Tibial nerve (tissue), 4 donors: ENCODE measurements at regions not wholly inside any gene's neighbourhood (a gene's known extent, or its start where the extent isn't known, plus 50 kb on each side); places are given as distances from the start of the nearest gene placed in this dataset.

ENCODE experiments used
- DNase-seq, 2 donors: peaks; one replicate each; pipeline ENCODE4 v3.0.0-alpha.2; 2019; ENCODE audit warnings: low spot score in 2 of 2
- H3K27ac ChIP-seq, 4 donors: fragments of 200-600 bp; sonication (generic) in 3 of 4; one replicate each; pipeline ENCODE4 v1.5.1; 2017 to 2019; ENCODE audit warnings: mild to moderate bottlenecking in 1 of 4
- H3K27me3 ChIP-seq, 2 donors: fragments of 200-600 bp; sonication (generic) in 1 of 2; one replicate each; pipeline versions ENCODE4 v1.5.1 to v1.6.0; 2017 to 2019
- H3K36me3 ChIP-seq, 3 donors: fragments of 200-600 bp; sonication (generic); one replicate each; pipeline ENCODE4 v1.5.1; 2018 to 2019
- H3K4me1 ChIP-seq, 4 donors: fragments of 200-600 bp; sonication (generic) in 3 of 4; one replicate each; pipeline ENCODE4 v1.5.1; 2017 to 2019
- H3K4me3 ChIP-seq, 4 donors: fragments of 200-600 bp; sonication (generic) in 3 of 4; one replicate each; pipeline ENCODE4 v1.5.1; 2017 to 2019; ENCODE audit warnings: mild to moderate bottlenecking in 1 of 4, moderate library complexity in 1 of 4
- H3K9me3 ChIP-seq, 4 donors: fragments of 200-600 bp; sonication (generic) in 3 of 4; one replicate each; pipeline ENCODE4 v1.5.1; 2017 to 2019
- EP300 ChIP-seq, 2 donors: sonication (generic); formaldehyde crosslinking; IDR thresholded peaks; one replicate each; pipeline ENCODE4 v1.6.1; 2017; ENCODE audit warnings: antibody characterized with exemption in 2 of 2, mild to moderate bottlenecking in 1 of 2
- POLR2A ChIP-seq, 2 donors: fragments of 450-650 bp; IDR thresholded peaks; one replicate each; pipeline ENCODE4 v1.6.1; 2017; ENCODE audit warnings: antibody characterized with exemption in 2 of 2, mild to moderate bottlenecking in 2 of 2, moderate library complexity in 2 of 2
- WGBS, 2 donors: methylation state at CpG; one replicate each; pipeline ENCODE4 v1.1.5; 2018; 5-methylcytosine and 5-hydroxymethylcytosine counted together
- TF ChIP-seq, protein P1 (sequence below), 5 experiments: fragments of 200-600 bp in 3 of 5; fragments of 450-650 bp in 2 of 5; sonication (generic) in 3 of 5; IDR thresholded peaks; one replicate each; pipeline ENCODE4 v1.5.1; 2016 to 2019; ENCODE audit warnings: antibody characterized with exemption in 5 of 5, mild to moderate bottlenecking in 3 of 5, moderate library complexity in 2 of 5

DNA sequence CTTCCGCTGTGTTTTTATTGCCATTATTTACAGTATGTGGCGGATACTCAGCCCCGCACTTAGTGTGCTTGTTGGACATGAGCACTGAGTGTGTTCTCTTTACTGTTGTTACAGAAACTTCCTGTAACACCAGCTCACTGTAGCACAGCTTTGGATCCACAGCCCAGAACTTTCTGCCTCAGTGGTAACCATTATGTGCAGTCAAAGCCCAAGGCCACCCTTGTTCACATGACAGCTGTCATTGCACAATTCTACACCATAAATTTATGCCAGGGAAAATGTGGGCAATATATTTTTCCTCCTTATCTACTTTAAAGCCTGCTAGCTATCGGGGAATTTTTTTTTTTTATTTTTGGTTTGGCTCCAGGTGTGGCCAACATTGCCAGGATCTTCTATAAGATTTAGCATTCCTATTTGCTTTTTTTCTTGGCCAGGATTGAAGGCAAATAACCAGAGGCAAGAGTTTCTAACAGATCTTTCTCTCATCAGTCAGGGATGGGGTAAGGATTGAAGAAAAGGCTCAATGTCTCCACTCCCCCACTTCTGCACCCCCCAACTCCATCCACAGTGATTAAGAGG is 176.0 kb upstream of the PELI2 start:
- peaks cover 0 to 7% (median 0%) of the 10 kb centered on the region in 4 donors for H3K4me1 ChIP-seq
- H3K36me3 ChIP-seq = no peaks in the 10 kb centered on the region
- H3K27ac ChIP-seq = no peak overlapping the region
- H3K4me3 ChIP-seq = no peak overlapping the region
- WGBS, 2 donors = 90 to 93% methylated on average over 4 of the region's 4 CpGs
- TF ChIP-seq POLR2A (IDR thresholded peaks at IDR 0.05) = no peak
- TF ChIP-seq, protein P1, sequence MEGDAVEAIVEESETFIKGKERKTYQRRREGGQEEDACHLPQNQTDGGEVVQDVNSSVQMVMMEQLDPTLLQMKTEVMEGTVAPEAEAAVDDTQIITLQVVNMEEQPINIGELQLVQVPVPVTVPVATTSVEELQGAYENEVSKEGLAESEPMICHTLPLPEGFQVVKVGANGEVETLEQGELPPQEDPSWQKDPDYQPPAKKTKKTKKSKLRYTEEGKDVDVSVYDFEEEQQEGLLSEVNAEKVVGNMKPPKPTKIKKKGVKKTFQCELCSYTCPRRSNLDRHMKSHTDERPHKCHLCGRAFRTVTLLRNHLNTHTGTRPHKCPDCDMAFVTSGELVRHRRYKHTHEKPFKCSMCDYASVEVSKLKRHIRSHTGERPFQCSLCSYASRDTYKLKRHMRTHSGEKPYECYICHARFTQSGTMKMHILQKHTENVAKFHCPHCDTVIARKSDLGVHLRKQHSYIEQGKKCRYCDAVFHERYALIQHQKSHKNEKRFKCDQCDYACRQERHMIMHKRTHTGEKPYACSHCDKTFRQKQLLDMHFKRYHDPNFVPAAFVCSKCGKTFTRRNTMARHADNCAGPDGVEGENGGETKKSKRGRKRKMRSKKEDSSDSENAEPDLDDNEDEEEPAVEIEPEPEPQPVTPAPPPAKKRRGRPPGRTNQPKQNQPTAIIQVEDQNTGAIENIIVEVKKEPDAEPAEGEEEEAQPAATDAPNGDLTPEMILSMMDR (IDR thresholded peaks at IDR 0.05) = no peak
- no peak for TF ChIP-seq EP300 (IDR thresholded peaks at IDR 0.05)
- no peaks in the 10 kb centered on the region for H3K9me3 ChIP-seq
- no peaks in the 10 kb centered on the region for H3K27me3 ChIP-seq
- no peak for DNase-seq

DNA sequence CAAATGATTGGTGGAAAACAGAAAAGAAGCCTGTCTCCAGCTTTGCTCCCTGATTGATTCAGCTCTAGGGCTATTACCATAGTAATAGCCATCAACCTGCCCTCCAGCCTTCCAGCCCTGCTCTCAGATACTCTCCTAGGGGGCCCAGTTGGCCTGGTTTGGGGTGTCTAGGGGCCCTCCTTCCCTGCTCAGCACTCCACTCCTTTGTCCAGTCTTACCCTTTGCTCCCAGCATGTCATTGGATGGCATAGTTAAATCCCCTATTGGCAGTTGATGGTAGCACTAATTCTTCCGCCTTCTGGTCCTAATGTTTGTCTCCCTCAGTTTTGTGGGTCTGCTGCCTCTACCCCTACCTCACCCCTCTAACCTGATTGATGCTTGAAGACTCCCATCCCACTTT is 175.4 kb upstream of the PELI2 start:
- TF ChIP-seq, protein P1 (IDR thresholded peaks at IDR 0.05) = no peak
- no peak for TF ChIP-seq EP300 (IDR thresholded peaks at IDR 0.05)
- no peak for TF ChIP-seq POLR2A (IDR thresholded peaks at IDR 0.05)
- 92 to 100% methylated on average over 1 of the region's 1 CpG for WGBS, 2 donors
- H3K27ac ChIP-seq = no peak overlapping the region
- no peaks in the 10 kb centered on the region for H3K27me3 ChIP-seq
- no peak for DNase-seq
- H3K4me1 ChIP-seq = peaks cover 0 to 6% (median 0%) of the 10 kb centered on the region in 4 donors
- H3K9me3 ChIP-seq = no peaks in the 10 kb centered on the region
- H3K36me3 ChIP-seq = no peaks in the 10 kb centered on the region
- no peak overlapping the region for H3K4me3 ChIP-seq

DNA sequence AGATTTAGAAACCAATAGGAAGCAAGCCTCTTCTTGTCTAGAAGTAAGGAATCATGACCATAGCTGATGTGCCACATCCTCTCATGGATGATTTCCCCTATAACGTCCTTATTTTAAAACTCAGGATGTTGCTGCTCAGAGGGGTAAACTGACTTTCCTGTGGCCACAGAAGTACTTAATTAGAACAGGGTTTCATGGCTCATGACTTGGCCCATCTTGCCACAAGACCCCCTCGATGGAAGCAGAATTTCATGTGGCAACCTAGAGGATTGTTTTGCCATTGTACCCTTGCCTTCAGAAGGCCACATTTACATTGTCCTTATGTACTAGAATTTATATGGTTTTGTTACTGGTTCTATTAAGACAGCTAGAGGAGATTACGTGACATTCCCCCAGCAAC is 173.5 kb upstream of the PELI2 start:
- Histone ChIP-seq H3K9me3 (no peaks in the 10 kb centered on the region), H3K36me3 (no peaks in the 10 kb centered on the region), H3K27ac (no peak overlapping the region), H3K4me1 (peaks cover 0 to under 1% (median 0%) of the 10 kb centered on the region in 4 donors), H3K27me3 (no peaks in the 10 kb centered on the region), H3K4me3 (no peak overlapping the region)
- 83 to 88% methylated on average over 3 of the region's 3 CpGs for WGBS, 2 donors
- no peak for DNase-seq
- TF ChIP-seq, protein P1 (IDR thresholded peaks at IDR 0.05) = no peak

DNA sequence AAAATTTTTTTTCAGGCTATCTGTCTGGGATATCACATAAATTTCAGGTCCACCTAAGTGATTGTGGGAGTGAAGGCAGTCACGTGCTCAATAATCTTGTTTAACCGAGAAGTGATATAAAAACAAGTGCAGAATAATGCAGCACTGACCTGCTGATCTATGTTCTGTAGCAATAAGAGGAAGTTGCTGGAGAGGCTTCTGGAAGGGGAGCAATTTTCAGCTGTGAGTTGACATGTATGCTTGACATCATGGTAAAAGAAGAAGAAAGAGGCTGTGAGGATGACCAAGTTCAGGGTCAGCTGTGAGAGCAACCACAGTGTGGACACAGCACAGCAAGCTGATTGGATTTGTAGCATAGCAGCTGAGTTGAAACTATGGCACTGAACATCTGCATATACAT is 172.0 kb upstream of the PELI2 start:
- TF ChIP-seq POLR2A (IDR thresholded peaks at IDR 0.05) (no peak), EP300 (IDR thresholded peaks at IDR 0.05) (no peak)
- TF ChIP-seq, protein P1 (IDR thresholded peaks at IDR 0.05) = no peak
- no peak for DNase-seq
- 78 to 85% methylated on average over 2 of the region's 2 CpGs for WGBS, 2 donors

DNA sequence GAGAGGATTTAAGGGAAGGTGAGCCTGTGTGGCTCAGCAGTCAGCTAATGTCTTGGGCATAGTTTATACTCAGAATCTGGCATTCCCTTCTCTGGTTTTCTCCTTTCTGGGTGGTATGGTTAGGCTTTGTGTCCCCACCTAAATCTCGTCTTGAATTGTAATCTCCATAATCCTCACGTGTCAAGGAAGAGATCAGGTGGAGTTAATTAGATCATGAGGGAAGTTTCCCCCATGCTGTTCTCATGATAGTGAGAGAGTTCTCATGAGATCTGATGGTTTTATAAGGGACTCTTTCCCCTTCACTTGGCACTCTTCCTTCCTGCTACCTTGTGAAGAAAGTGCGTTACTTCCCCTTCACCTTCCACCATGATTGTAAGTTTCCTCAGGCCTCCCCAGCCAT is 169.8 kb upstream of the PELI2 start:
- Histone ChIP-seq H3K4me3 (no peak overlapping the region), H3K9me3 (no peaks in the 10 kb centered on the region), H3K27me3 (no peaks in the 10 kb centered on the region), H3K36me3 (no peaks in the 10 kb centered on the region), H3K27ac (no peak overlapping the region), H3K4me1 (peaks cover 0 to 6% (median 0%) of the 10 kb centered on the region in 4 donors)
- WGBS, 2 donors = 91 to 95% methylated on average over 3 of the region's 3 CpGs
- TF ChIP-seq EP300 (IDR thresholded peaks at IDR 0.05) = no peak
- TF ChIP-seq, protein P1 (IDR thresholded peaks at IDR 0.05) = no peak
- no peak for TF ChIP-seq POLR2A (IDR thresholded peaks at IDR 0.05)
- DNase-seq = no peak

More for the DNA sequence above, 172.0 kb upstream of the PELI2 start:
- H3K4me1 ChIP-seq = peaks cover 0 to 6% (median 0%) of the 10 kb centered on the region in 4 donors
- no peaks in the 10 kb centered on the region for H3K27me3 ChIP-seq
- H3K4me3 ChIP-seq = no peak overlapping the region
- H3K36me3 ChIP-seq = no peaks in the 10 kb centered on the region
- no peak overlapping the region for H3K27ac ChIP-seq
- no peaks in the 10 kb centered on the region for H3K9me3 ChIP-seq
